Upper lobe of left lung (tissue), 6 donors: ENCODE measurements at regions not wholly inside any gene's neighbourhood (a gene's known extent, or its start where the extent isn't known, plus 50 kb on each side); places are given as distances from the start of the nearest gene placed in this dataset.

ENCODE experiments used
- ATAC-seq, 2 donors: fragments of 200-7000 bp; cut with Tn5 transposase; one replicate each; pipeline ENCODE4 v1.9.1; 2022; ENCODE audit warnings: mild to moderate bottlenecking in 2 of 2, moderate library complexity in 2 of 2; ENCODE audit not compliant: low FRiP score in 2 of 2
- DNase-seq, 2 donors: peaks; one replicate each; pipeline ENCODE4 v3.0.0-alpha.2; 2019 to 2020
- H3K27ac ChIP-seq, 4 donors: fragments of 200-600 bp; sonication (generic); one replicate each; pipeline ENCODE4 v1.5.1; 2016 to 2019
- H3K27me3 ChIP-seq, 4 donors: fragments of 200-600 bp; sonication (generic); one replicate each; pipeline ENCODE4 v1.5.1; 2017 to 2019
- H3K36me3 ChIP-seq, 4 donors: fragments of 200-600 bp; sonication (generic); one replicate each; pipeline ENCODE4 v1.5.1; 2016 to 2019
- H3K4me1 ChIP-seq, 4 donors: fragments of 200-600 bp; sonication (generic); one replicate each; pipeline ENCODE4 v1.5.1; 2018 to 2019
- H3K4me3 ChIP-seq, 4 donors: fragments of 200-600 bp; sonication (generic); one replicate each; pipeline ENCODE4 v1.5.1; 2017 to 2019; ENCODE audit warnings: mild to moderate bottlenecking in 2 of 4, moderate library complexity in 1 of 4
- H3K9me3 ChIP-seq, 4 donors: fragments of 200-600 bp; sonication (generic); one replicate each; pipeline ENCODE4 v1.5.1; 2018 to 2019
- EP300 ChIP-seq, 4 donors: sonication (generic); formaldehyde crosslinking; IDR thresholded peaks; one replicate each; pipeline ENCODE4 v1.5.1; 2017; ENCODE audit warnings: antibody characterized with exemption in 4 of 4, control low read depth in 2 of 4
- POLR2A ChIP-seq, 4 donors: fragments of 450-650 bp; IDR thresholded peaks; one replicate each; pipeline ENCODE4 v1.5.1; 2016 to 2017; ENCODE audit warnings: antibody characterized with exemption in 4 of 4, mild to moderate bottlenecking in 2 of 4
- POLR2AphosphoS5 ChIP-seq, 2 donors: sonication (generic); formaldehyde crosslinking; IDR thresholded peaks; one replicate each; pipeline ENCODE4 v1.5.1; 2017; ENCODE audit warnings: antibody characterized with exemption in 2 of 2
- WGBS, 2 donors: methylation state at CpG; one replicate each; pipeline ENCODE4 v1.1.5; 2017 to 2018; 5-methylcytosine and 5-hydroxymethylcytosine counted together
- TF ChIP-seq, protein P1 (sequence below), 6 experiments: fragments of 450-650 bp in 4 of 6; fragments of 200-600 bp in 2 of 6; sonication (generic) in 2 of 6; IDR thresholded peaks; one replicate each; pipeline ENCODE4 v1.5.1; 2016 to 2019; ENCODE audit warnings: antibody characterized with exemption in 6 of 6
- donor health status: DM: no; HTN: no; CAD: no; lungs with moderate emphysema.
- donor health status: DM: no; HTN: yes; CAD: no; lungs with severe emphysema.

DNA sequence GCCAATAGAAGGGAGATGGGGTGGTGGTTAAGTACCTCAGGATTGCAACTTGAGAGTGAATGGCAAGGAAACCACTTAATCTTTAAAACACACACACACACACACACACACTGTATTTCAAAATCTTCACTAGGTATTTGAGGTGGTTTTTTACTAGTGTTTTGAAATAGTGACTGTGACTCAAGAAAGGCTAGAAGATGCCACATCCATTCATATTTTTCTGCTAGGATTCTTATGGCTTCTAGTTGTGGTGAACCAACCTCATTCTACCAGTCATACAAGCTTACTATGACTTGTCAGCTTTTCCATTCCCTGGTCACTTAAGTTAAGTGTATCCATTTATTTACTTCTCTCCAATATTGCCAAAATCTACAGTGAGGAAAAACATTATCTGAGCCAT lies 519.4 kb upstream of the JAG1 start:
- no peaks in the 10 kb centered on the region for H3K9me3 ChIP-seq
- H3K4me1 ChIP-seq, result peaks cover 7 to 15% (median 12%) of the 10 kb centered on the region in 4 donors
- H3K27ac ChIP-seq, result no peak overlapping the region
- ATAC-seq (no peak), DNase-seq (no peak)
- no peaks in the 10 kb centered on the region for H3K36me3 ChIP-seq
- H3K27me3 ChIP-seq, result no peaks in the 10 kb centered on the region
- no peak for TF ChIP-seq EP300 (IDR thresholded peaks at IDR 0.05)
- no peak overlapping the region for H3K4me3 ChIP-seq

DNA sequence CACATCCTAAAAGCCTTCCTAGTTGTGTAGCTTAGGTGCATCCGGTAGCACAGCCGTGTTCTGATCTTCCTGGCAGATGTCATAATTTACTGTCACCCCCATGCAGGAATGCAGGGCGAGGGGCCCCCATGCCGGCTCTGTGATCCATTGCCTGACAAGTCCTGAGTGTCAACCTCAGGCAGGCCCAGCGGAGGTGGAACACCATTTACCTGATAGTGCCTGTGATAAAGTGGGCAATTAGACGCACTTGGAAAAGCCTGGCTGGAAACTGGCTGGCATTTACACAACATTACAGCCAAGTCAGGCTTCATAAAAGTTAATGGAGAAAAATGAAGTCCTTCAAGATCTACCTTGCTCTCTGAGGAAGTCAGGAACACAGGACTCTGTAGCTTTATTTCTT lies 521.4 kb upstream of the JAG1 start:
- ATAC-seq (no peak), DNase-seq (peak; percentile 13 to 51)
- Histone ChIP-seq H3K4me1 (peaks cover 7 to 15% (median 12%) of the 10 kb centered on the region in 4 donors), H3K27me3 (no peaks in the 10 kb centered on the region), H3K27ac (peak overlapping the region; percentile 33 to 59 (median 52)), H3K4me3 (no peak overlapping the region), H3K36me3 (no peaks in the 10 kb centered on the region), H3K9me3 (no peaks in the 10 kb centered on the region)
- TF ChIP-seq, protein P1, sequence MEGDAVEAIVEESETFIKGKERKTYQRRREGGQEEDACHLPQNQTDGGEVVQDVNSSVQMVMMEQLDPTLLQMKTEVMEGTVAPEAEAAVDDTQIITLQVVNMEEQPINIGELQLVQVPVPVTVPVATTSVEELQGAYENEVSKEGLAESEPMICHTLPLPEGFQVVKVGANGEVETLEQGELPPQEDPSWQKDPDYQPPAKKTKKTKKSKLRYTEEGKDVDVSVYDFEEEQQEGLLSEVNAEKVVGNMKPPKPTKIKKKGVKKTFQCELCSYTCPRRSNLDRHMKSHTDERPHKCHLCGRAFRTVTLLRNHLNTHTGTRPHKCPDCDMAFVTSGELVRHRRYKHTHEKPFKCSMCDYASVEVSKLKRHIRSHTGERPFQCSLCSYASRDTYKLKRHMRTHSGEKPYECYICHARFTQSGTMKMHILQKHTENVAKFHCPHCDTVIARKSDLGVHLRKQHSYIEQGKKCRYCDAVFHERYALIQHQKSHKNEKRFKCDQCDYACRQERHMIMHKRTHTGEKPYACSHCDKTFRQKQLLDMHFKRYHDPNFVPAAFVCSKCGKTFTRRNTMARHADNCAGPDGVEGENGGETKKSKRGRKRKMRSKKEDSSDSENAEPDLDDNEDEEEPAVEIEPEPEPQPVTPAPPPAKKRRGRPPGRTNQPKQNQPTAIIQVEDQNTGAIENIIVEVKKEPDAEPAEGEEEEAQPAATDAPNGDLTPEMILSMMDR (IDR thresholded peaks at IDR 0.05), result no peak
- TF ChIP-seq POLR2AphosphoS5 (IDR thresholded peaks at IDR 0.05) (no peak), EP300 (IDR thresholded peaks at IDR 0.05) (no peak), POLR2A (IDR thresholded peaks at IDR 0.05) (no peak)
- 56 to 73% methylated on average over 4 to 6 of the region's 6 CpGs for WGBS, 2 donors

DNA sequence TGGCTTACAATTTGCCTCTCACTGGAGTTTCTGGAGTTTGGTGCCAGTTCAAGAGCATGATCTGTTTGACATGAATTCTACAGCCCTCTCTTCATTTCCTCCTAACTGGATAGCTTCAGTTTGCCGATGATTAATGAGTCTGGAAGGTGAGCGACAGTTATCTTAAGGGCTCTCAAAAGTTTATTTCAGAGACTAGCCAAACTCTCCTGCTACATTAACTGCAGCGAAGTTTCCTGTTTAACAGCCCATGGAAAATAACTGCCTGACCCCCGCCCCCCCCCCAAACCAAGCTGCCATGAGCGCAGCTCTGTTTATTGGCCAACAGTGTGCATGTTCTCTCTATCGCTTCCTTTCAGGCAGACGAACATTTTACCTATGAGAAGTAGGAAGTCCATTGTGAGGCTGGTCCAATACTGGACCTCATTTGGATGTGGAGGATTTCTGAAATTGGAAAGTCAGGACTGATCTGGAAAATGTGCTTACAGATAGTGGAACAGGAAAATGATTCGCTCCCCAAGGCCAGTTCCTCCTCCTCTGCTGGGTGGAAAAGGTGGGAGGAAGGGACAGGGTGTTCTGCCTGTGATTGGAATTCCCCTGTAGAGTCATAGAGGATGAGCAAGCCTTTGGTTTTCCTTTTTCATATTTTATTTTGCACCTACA lies 522.2 kb upstream of the JAG1 start:
- Histone ChIP-seq H3K27ac (peak overlapping the region; percentile 33 to 60 (median 58)), H3K27me3 (no peaks in the 10 kb centered on the region), H3K4me1 (peaks cover 7 to 15% (median 12%) of the 10 kb centered on the region in 4 donors), H3K36me3 (no peaks in the 10 kb centered on the region), H3K4me3 (no peak overlapping the region), H3K9me3 (no peaks in the 10 kb centered on the region)
- no peak for TF ChIP-seq POLR2A (IDR thresholded peaks at IDR 0.05)
- peak in 1 of 2 donors; percentile 9 for TF ChIP-seq POLR2AphosphoS5 (IDR thresholded peaks at IDR 0.05)
- TF ChIP-seq, protein P1 (IDR thresholded peaks at IDR 0.05), result no peak
- TF ChIP-seq EP300 (IDR thresholded peaks at IDR 0.05), result peak in 1 of 4 donors; percentile 46
- DNase-seq (peak in 1 of 2 donors; percentile 25), ATAC-seq (peak; percentile 55 to 67)
- WGBS, 2 donors, result 38% methylated on average over 7 to 8 of the region's 8 CpGs

DNA sequence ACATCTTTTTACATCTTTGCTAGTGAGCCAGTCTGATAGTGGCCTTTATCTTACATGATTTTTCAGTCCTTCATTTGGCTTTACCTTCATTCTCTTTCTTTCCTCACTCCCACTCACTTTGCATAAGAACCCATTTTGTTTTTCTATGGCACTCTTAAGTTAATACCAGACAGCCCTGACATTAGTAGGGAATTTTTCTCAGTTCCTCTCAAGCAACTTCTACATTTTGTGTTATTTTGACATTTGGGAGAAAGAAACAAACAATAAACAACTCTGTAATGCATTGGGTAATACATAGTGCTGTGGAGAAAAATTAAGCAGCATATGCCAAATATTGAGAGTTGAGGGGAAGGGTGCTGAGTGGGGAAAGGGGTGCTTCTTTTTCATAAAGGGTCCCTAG lies 524.1 kb upstream of the JAG1 start:
- Histone ChIP-seq H3K9me3 (no peaks in the 10 kb centered on the region), H3K27ac (no peak overlapping the region), H3K4me1 (peaks cover 7 to 15% (median 12%) of the 10 kb centered on the region in 4 donors), H3K4me3 (no peak overlapping the region), H3K36me3 (no peaks in the 10 kb centered on the region), H3K27me3 (no peaks in the 10 kb centered on the region)
- DNase-seq (no peak), ATAC-seq (no peak)
- TF ChIP-seq, protein P1 (IDR thresholded peaks at IDR 0.05), result no peak
- no peak for TF ChIP-seq POLR2AphosphoS5 (IDR thresholded peaks at IDR 0.05)
- no peak for TF ChIP-seq POLR2A (IDR thresholded peaks at IDR 0.05)
- no peak for TF ChIP-seq EP300 (IDR thresholded peaks at IDR 0.05)

DNA sequence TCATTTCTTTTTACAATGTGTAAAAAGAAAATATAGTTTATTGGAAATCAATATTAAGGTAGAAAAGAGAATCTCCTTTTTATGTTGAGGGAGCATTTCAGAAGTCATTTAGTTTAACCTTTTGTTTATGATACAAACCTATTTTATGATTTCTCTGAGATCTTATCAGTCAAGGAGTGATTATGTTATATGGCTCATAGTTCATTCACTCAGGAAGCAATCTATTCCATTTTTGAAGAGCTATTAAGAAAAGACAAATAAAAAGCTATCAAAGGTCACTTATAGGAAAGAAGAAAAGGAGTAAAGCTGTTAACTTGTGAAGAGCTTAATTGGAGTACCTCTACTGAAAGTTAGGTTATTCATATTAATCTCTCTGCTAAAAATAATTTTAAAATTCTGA lies 526.6 kb upstream of the JAG1 start:
- peaks cover 9 to 13% (median 11%) of the 10 kb centered on the region in 4 donors for H3K4me1 ChIP-seq
- no peak overlapping the region for H3K4me3 ChIP-seq
- no peak overlapping the region for H3K27ac ChIP-seq
- H3K9me3 ChIP-seq, result no peaks in the 10 kb centered on the region
- DNase-seq (no peak), ATAC-seq (no peak)
- no peaks in the 10 kb centered on the region for H3K36me3 ChIP-seq
- TF ChIP-seq EP300 (IDR thresholded peaks at IDR 0.05) (no peak), POLR2AphosphoS5 (IDR thresholded peaks at IDR 0.05) (no peak), POLR2A (IDR thresholded peaks at IDR 0.05) (no peak)
- TF ChIP-seq, protein P1 (IDR thresholded peaks at IDR 0.05), result no peak
- no peaks in the 10 kb centered on the region for H3K27me3 ChIP-seq
